C4-2B (cell line): ENCODE measurements at regions not wholly inside any gene's neighbourhood (a gene's known extent, or its start where the extent isn't known, plus 50 kb on each side); places are given as distances from the start of the nearest gene placed in this dataset.

ENCODE experiments used
- CTCF ChIP-seq: fragments of 450-650 bp; conservative IDR thresholded peaks from 2 replicates; pipeline ENCODE4 v1.5.1; 2017; ENCODE audit warnings: mild to moderate bottlenecking
- ZFX ChIP-seq: fragments of 450-650 bp; IDR thresholded peaks from 2 replicates; pipeline ENCODE4 v1.6.1; 2017

GRCh38 chr15:38189671-38190295 is 62.9 kb upstream of the SPRED1 start:
- TF ChIP-seq CTCF (no peak), ZFX (no peak)
